ENCODE measurements at regions not wholly inside any gene's neighbourhood (a gene's known extent, or its start where the extent isn't known, plus 50 kb on each side); places are given as distances from the start of the nearest gene placed in this dataset.

GRCh38 chr3:73945541-73945940 lies 320.8 kb upstream of the PDZRN3 start:
- Mint-ChIP-seq H3K27me3 (ENCODE audit: low read depth) (no peaks in the 10 kb centered on the region), H3K4me1 (no peaks in the 10 kb centered on the region), H3K36me3 (ENCODE audit: insufficient read depth in 1 of 3, low read depth in 3 of 3) (no peaks in the 10 kb centered on the region), H3K27ac (no peak overlapping the region), H3K4me3 (no peak overlapping the region), H3K9me3 (peaks cover 0 to 4% of the 10 kb centered on the region in 2 experiments; a peak in 1 of 5 replicates)
- no peak overlapping the region for H3K18ac ChIP-seq (ENCODE audit: insufficient read length, low read depth, low read length)
- H3K4me1 ChIP-seq (ENCODE audit: insufficient read depth, low read length) = no peaks in the 10 kb centered on the region
- TF ChIP-seq CTCF (conservative IDR thresholded peaks at IDR 0.05) = no peak
- H3K14ac ChIP-seq (ENCODE audit: insufficient read depth, low read length) = no peak overlapping the region
- no peak overlapping the region for H2BK20ac ChIP-seq (ENCODE audit: low read depth, low read length, poor library complexity, severe bottlenecking)
- no peak overlapping the region for H3K9ac ChIP-seq (ENCODE audit: extremely low read depth, insufficient read length, low read length)
- no peak overlapping the region for H3T11ph ChIP-seq (ENCODE audit: low read length)
- H4K5ac ChIP-seq (ENCODE audit: insufficient read length, low read depth, low read length) = no peak overlapping the region
- no peak overlapping the region for H2AK5ac ChIP-seq (ENCODE audit: insufficient read length, low read length)
- no peak overlapping the region for H2BK15ac ChIP-seq (ENCODE audit: low read depth, low read length)
- no peak overlapping the region for H3K23ac ChIP-seq (ENCODE audit: insufficient read length, low read depth, low read length)
- no peak overlapping the region for H2AFZ ChIP-seq (ENCODE audit: low read length)
- H3K23me2 ChIP-seq (ENCODE audit: insufficient read length, low read depth, low read length, poor library complexity, severe bottlenecking) = no peaks in the 10 kb centered on the region
- no peak for DNase-seq
- no peak overlapping the region for H2BK120ac ChIP-seq (ENCODE audit: low read depth, low read length, poor library complexity, severe bottlenecking)
- no peak overlapping the region for H2BK5ac ChIP-seq (ENCODE audit: insufficient read length, low read length)
- H2BK12ac ChIP-seq (ENCODE audit: insufficient read length, low read depth, low read length) = no peak overlapping the region
- no peak overlapping the region for H3K4ac ChIP-seq (ENCODE audit: low read depth, low read length)
- H3K4me2 ChIP-seq (ENCODE audit: insufficient read depth, insufficient read length, low read length) = no peak overlapping the region
- no peaks in the 10 kb centered on the region for H3K27me3 ChIP-seq (ENCODE audit: insufficient read depth, low read length)
- no peak overlapping the region for H3K56ac ChIP-seq (ENCODE audit: insufficient read length, low read depth, low read length)
- H3K27ac ChIP-seq (ENCODE audit: insufficient read length, low read depth, low read length) = no peak overlapping the region
- H3K9me3 ChIP-seq (ENCODE audit: control insufficient read depth, low read depth, low read length) = no peaks in the 10 kb centered on the region
- H3K79me1 ChIP-seq (ENCODE audit: insufficient read depth, low read depth, low read length, poor library complexity, severe bottlenecking) = no peaks in the 10 kb centered on the region
- no peak overlapping the region for H4K8ac ChIP-seq (replicated peaks; ENCODE audit: insufficient read length, low read depth, low read length)
- no CpG with 5 or more reads among the region's 4 CpGs for WGBS (ENCODE audit: extremely low coverage, insufficient read length, low lambda C conversion rate)
- H3K79me2 ChIP-seq (ENCODE audit: insufficient read depth, low read length) = no peaks in the 10 kb centered on the region
- no peak overlapping the region for H4K91ac ChIP-seq (ENCODE audit: insufficient read length, low read depth, low read length)
- H4K20me1 ChIP-seq (ENCODE audit: control insufficient read depth, insufficient read depth, insufficient read length) = no peaks in the 10 kb centered on the region

Data from H9 (cell line).